Neural progenitor cell (in vitro differentiated cells): ENCODE measurements at regions not wholly inside any gene's neighbourhood (a gene's known extent, or its start where the extent isn't known, plus 50 kb on each side); places are given as distances from the start of the nearest gene placed in this dataset.

Experiments
- EZH2 ChIP-seq: fragments of 200-600 bp; sonication (generic); IDR thresholded peaks from 2 replicates; pipeline ENCODE4 v1.6.1; 2017; ENCODE audit warnings: antibody characterized with exemption, mild to moderate bottlenecking, moderate library complexity
- TF ChIP-seq, protein P1 (sequence below): fragments of 200-600 bp; sonication (generic); IDR thresholded peaks from 2 replicates; pipeline ENCODE4 v1.5.1; 2017; ENCODE audit warnings: antibody characterized with exemption, mild to moderate bottlenecking

DNA sequence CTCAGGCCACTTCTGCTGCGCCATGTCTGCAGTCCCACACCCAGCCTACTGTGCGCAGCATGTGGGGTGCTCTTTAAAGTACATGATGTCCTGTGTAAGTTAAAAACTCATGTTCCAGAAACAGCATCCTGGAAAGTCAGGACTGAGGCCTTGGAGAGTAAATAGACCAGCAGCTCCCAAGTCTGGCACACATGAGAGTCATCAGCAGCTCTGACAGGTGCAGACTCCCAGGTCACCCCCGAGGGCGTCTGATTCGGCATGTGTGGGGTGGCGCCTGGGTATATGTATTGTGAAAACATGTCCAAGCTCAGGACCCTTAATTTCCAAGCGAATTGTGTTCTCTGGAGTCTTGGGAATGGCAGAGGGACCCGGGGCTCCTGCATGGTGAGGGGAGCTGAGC lies 120.1 kb upstream of the RUNX3 start:
- TF ChIP-seq, protein P1, sequence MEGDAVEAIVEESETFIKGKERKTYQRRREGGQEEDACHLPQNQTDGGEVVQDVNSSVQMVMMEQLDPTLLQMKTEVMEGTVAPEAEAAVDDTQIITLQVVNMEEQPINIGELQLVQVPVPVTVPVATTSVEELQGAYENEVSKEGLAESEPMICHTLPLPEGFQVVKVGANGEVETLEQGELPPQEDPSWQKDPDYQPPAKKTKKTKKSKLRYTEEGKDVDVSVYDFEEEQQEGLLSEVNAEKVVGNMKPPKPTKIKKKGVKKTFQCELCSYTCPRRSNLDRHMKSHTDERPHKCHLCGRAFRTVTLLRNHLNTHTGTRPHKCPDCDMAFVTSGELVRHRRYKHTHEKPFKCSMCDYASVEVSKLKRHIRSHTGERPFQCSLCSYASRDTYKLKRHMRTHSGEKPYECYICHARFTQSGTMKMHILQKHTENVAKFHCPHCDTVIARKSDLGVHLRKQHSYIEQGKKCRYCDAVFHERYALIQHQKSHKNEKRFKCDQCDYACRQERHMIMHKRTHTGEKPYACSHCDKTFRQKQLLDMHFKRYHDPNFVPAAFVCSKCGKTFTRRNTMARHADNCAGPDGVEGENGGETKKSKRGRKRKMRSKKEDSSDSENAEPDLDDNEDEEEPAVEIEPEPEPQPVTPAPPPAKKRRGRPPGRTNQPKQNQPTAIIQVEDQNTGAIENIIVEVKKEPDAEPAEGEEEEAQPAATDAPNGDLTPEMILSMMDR: no peak
- TF ChIP-seq EZH2: no peak
